ENCODE measurements at regions not wholly inside any gene's neighbourhood (a gene's known extent, or its start where the extent isn't known, plus 50 kb on each side); places are given as distances from the start of the nearest gene placed in this dataset.

- H3K14ac ChIP-seq (replicated peaks; ENCODE audit: low read depth, low read length), result no peak overlapping the region
- H3K27ac ChIP-seq (ENCODE audit: insufficient read depth, low read length), result no peak overlapping the region
- no peak overlapping the region for H3K23ac ChIP-seq (ENCODE audit: low read depth, low read length)
- DNase-seq, result no peak
- TF ChIP-seq CTCF (conservative IDR thresholded peaks at IDR 0.05; ENCODE audit: low read depth, low read length) (no peak), MAZ (IDR thresholded peaks at IDR 0.05; ENCODE audit: borderline replicate concordance, low read depth, low read length) (no peak), RCOR1 (IDR thresholded peaks at IDR 0.05; ENCODE audit: insufficient replicate concordance, low read length) (no peak), NFE2L2 (IDR thresholded peaks at IDR 0.05; ENCODE audit: low read depth, low read length) (no peak), FOS (IDR thresholded peaks at IDR 0.05; ENCODE audit: low read depth, low read length) (no peak), CEBPB (IDR thresholded peaks at IDR 0.05; ENCODE audit: low read depth, low read length) (no peak)
- no peaks in the 10 kb centered on the region for H3K4me1 ChIP-seq (ENCODE audit: control insufficient read depth, insufficient read depth, low read length)
- no TSS peak for BruUV-seq (replicated peaks)
- in situ Hi-C loops (cut with MboI; ENCODE audit: low sequenced_read_pairs) (no loop called here), intact Hi-C loops (cut with micrococcal nuclease) (no loop called here), dilution Hi-C loops (cut with HindIII; ENCODE audit: low sequenced_read_pairs, unreplicated experiment) (no loop called here)
- no CpG with 5 or more reads among the region's 7 CpGs for WGBS, 2 experiments (ENCODE audit: extremely low coverage in 2 of 2, insufficient read length in 1 of 2)
- H3K9me1 ChIP-seq (ENCODE audit: insufficient read depth, low read length), result no peaks in the 10 kb centered on the region
- ChIA-PET CTCF (no interaction called here), POLR2A (ENCODE audit: unreplicated experiment) (no interaction called here)
- H4K20me1 ChIP-seq (ENCODE audit: insufficient read depth, low read length), result no peaks in the 10 kb centered on the region
- H3K9ac ChIP-seq (ENCODE audit: low read depth, low read length), result no peak overlapping the region
- no peak overlapping the region for H3K4me3 ChIP-seq (ENCODE audit: insufficient read depth, low read depth, low read length)
- H4K8ac ChIP-seq (ENCODE audit: low read depth in 2 of 2, low read length in 2 of 2), result no peak overlapping the region
- H2AK5ac ChIP-seq (ENCODE audit: low read depth, low read length), result no peak overlapping the region
- H3K36me3 ChIP-seq (ENCODE audit: control insufficient read depth, insufficient read depth, low read length), result no peaks in the 10 kb centered on the region
- no peaks in the 10 kb centered on the region for H3K27me3 ChIP-seq (ENCODE audit: control insufficient read depth, insufficient read depth, low read length)
- no peak overlapping the region for H2AK9ac ChIP-seq (replicated peaks; ENCODE audit: low read depth, low read length, poor library complexity)
- H2BK5ac ChIP-seq (ENCODE audit: low read depth, low read length, poor library complexity, severe bottlenecking), result no peak overlapping the region
- no peak overlapping the region for H4K5ac ChIP-seq (ENCODE audit: low read depth, low read length)
- no peak overlapping the region for H2BK120ac ChIP-seq (ENCODE audit: low read depth, low read length)
- H4K91ac ChIP-seq (ENCODE audit: insufficient read depth, low read depth, low read length), result no peak overlapping the region
- no peak overlapping the region for H2BK15ac ChIP-seq (ENCODE audit: low read depth, low read length)
- H3K79me1 ChIP-seq (ENCODE audit: low read depth in 1 of 2, low read length in 2 of 2), result no peaks in the 10 kb centered on the region
- no peak overlapping the region for H2AFZ ChIP-seq (replicated peaks; ENCODE audit: low read length, poor library complexity)
- H2BK20ac ChIP-seq (ENCODE audit: low read depth, low read length), result no peak overlapping the region
- ATAC-seq (ENCODE audit: low read depth), result no peak
- H3K4me2 ChIP-seq (ENCODE audit: low read depth, low read length), result no peak overlapping the region
- H3K18ac ChIP-seq (ENCODE audit: low read depth, low read length), result no peak overlapping the region
- no peak overlapping the region for H3K56ac ChIP-seq (ENCODE audit: extremely low read depth, insufficient read depth, low read length)
- peaks cover 8% of the 10 kb centered on the region for H3K9me3 ChIP-seq (ENCODE audit: control insufficient read depth, insufficient read depth, low read length)
- no peak overlapping the region for H3K4ac ChIP-seq (ENCODE audit: low read depth, low read length)
These were observed 1115.8 kb upstream of the RBFOX1 start for GRCh38 chr16:6216836-6217235.
